Dedifferentiated amniotic fluid mesenchymal stem cell (primary cell): ENCODE measurements at regions not wholly inside any gene's neighbourhood (a gene's known extent, or its start where the extent isn't known, plus 50 kb on each side); places are given as distances from the start of the nearest gene placed in this dataset.
"Not testable (repeated sequence)": the region's sequence is repeated elsewhere in the genome, so short reads cannot be mapped to it uniquely, and the experiment has no call there.

Experiments used
- DNase-seq: peaks from one replicate; pipeline ENCODE4 v3.0.0-alpha.2; 2016; ENCODE audit errors: extremely low spot score

GRCh38 chr1:181257117-181257516, 168.6 kb downstream of the IER5 start:
- DNase-seq: no peak

DNA sequence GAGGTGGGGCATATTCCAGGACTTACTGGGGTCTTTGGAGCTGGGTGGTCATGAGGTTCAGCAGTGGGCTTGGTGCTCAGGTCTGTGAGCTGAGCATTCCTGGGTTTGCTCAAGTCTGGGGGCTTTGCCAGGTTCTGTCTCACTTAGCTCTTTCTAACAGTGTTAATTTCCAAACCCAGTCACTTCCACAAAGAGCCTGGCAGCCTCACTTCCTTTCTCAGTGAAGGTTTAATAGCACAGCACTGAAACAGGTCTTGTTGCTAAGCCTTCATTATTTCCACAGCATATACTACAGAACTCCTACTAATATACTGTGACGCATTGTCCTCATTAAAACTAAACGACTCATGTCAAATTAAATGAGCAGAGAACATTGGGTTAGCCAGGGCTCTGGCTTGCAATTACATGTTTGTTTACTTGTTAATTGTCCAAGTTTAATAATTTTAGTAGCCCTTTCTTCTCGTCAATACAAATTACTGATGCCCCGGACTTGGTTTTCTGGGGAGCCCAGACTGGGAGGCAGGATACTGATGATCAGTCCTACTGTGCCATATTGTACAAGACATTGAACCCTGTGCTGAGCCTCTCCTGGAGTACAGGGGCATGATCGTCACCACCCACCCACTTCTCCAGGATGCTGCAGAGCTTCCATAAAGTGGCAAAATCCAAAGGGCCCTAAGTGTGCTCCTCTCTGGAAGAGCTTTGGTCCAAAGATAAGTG, 170.7 kb downstream of the IER5 start:
- no peak for DNase-seq

- no peak for DNase-seq
Measured at GRCh38 chr1:181260271-181260670, 171.8 kb downstream of the IER5 start.

DNA sequence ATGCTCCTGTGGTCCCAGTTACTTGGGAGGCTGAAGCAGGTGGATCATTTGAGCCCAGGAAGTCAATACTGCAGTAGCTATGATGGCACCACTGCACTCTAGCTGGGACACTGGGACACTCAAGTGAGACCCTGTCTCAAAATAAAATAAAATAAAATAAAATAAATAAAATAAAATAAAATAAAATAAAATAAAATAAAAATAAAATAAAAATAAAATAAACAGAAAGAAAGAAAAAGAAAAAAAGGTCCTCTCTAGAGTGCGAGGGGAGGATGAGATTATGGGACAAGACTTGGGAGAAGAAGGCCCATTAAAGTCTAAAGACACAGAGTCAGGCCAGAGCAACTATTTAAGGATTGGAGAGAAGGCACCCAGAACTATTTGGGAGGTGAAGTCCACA, 172.5 kb downstream of the IER5 start:
- DNase-seq: no peak

GRCh38 chr1:181262069-181262468, 173.6 kb downstream of the IER5 start:
- DNase-seq: no peak

GRCh38 chr1:181263444-181263843, 174.9 kb downstream of the IER5 start:
- DNase-seq: no peak

- no peak for DNase-seq
Measured at GRCh38 chr1:181264821-181265220, 176.3 kb downstream of the IER5 start.

DNA sequence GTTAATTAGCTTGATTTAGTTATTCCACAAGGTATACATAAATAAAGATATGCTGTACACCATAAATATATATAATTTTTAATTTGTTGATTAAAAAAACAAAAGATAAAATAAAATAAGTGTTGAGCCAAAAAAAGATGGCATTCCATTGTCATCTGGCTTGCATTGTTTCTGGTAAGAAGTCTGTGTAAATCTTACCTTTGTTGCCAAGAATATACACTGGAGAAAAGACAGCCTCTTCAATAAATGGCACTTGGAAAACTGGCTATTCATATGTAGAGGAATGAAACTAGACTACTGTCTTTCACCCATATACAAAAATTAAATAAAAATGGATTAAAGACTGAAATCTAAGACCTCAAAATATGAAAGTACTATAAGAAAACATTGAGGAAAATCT, 196.5 kb downstream of the IER5 start:
- no peak for DNase-seq

GRCh38 chr1:181295217-181295616, 188.1 kb upstream of the CACNA1E start:
- DNase-seq: no peak

DNA sequence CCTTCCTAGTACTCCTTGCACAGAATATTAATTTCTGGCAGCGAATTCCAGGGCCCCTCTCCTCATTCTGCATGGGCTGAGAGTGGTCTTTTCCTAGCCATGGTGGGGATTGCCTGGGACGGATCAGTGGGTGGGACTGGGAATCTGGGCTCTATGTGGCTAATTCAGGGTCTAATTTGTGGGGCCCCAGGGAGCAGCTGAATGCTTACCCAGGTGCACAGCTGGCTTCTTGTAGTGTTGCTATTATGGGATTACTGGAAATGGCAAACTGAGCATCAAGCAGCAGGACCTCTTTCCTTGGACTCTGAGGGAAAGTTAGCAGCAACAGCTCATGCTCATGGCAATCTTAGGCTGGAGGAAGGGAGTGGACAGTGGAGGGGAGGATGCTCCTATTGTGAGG, 187.1 kb upstream of the CACNA1E start:
- DNase-seq: no peak

- DNase-seq: no peak
Measured at GRCh38 chr1:181308098-181308497, 175.2 kb upstream of the CACNA1E start.

DNA sequence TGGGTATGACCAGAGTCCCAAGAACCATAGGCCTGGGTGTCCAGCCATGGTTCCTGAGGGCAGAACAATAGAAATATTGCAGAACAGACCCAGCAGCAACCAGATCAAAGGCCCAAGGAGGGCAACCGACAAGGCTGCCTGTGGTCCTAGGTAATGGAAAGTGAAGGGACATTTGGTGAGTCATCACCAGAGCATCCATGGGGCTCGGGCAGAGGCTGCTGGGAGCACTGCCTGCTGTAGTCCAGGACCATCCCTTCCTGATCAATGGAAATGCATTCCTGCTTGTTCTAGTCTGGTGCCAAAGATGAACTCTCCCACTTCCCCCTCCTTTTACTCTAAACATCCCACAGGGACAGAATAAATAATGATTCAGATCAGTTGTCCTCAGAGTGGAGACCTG, 172.8 kb upstream of the CACNA1E start:
- DNase-seq: no peak

GRCh38 chr1:181312946-181313345, 170.4 kb upstream of the CACNA1E start:
- no peak for DNase-seq

DNA sequence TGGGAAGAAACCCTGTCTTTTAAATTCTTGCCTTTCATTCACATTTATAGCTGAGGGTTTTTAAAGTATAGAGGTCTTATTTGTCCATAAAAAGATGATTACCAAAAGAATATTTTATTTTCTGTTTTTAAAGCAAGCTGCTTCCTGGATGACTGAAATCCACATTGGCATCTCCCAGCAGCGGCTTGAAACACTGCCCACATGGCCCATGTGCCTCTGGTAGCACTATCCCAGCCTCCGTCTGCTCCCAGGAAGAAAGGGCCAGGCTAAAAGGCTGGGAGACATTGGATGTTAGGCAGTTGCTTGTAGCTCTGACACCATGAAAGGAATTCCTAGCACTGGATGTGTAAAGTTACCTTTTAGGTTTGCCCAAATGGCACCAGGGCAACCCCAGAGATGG, 169.9 kb upstream of the CACNA1E start:
- no peak for DNase-seq

DNA sequence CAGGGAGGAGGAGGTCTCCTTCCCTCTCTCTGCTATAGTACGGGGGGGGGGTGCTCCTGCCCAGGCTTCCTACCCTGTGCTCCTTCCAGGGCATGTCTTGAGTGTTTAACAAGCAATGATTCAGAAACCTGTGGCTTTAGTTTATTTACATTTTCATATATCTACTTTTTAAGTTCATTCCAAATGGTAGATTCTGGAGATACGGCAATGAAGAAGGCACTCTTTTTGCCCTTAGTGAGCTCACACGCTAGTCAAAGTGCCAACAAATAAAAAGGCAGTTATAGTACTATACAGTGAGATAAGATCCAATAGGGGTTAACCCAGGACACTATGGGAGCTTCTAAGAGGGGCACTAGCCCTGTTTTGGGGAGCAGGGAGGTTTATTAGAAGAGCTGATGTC, 169.3 kb upstream of the CACNA1E start:
- DNase-seq: no peak

DNA sequence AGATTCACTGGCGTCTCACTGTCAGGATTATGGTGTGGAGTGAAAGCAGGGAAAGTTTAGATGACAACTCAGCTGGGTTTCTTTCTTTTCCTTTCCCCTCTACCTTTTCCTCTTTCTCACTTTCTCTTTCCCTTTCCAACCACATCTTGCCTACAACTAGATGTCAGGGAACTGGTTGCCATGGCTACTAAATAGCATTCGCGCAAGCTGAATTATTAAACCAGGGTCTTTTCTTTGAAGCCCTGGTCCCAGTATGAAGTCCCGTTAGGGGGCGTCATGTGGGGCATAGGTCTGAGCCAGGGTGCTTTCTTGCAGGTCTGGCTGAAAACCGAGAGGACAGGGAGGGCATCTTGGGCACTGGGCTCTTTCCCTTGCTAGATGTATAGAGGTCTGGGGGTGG, 168.4 kb upstream of the CACNA1E start:
- no peak for DNase-seq

GRCh38 chr1:181317261-181317930, 165.9 kb upstream of the CACNA1E start:
- no peak for DNase-seq

GRCh38 chr1:181318022-181318857, 165.1 kb upstream of the CACNA1E start:
- no peak for DNase-seq

GRCh38 chr1:181318858-181319235, 164.5 kb upstream of the CACNA1E start:
- no peak for DNase-seq

- DNase-seq: no peak
Measured at GRCh38 chr1:181319907-181320306, 163.4 kb upstream of the CACNA1E start.

GRCh38 chr1:181324797-181325616, 158.3 kb upstream of the CACNA1E start:
- DNase-seq: no peak

- not testable (repeated sequence) for DNase-seq
Measured at GRCh38 chr1:181325765-181326164, 157.6 kb upstream of the CACNA1E start.
